ENCODE measurements at regions not wholly inside any gene's neighbourhood (a gene's known extent, or its start where the extent isn't known, plus 50 kb on each side); places are given as distances from the start of the nearest gene placed in this dataset.
"Not testable (repeated sequence)": the region's sequence is repeated elsewhere in the genome, so short reads cannot be mapped to it uniquely, and the experiment has no call there.

- DNase-seq (ENCODE audit: low read depth, low spot score) = no peak
These were observed 497.9 kb upstream of the MAGEB18 start for GRCh38 chrX:25640276-25640675.

- DNase-seq (ENCODE audit: low read depth, low spot score) = no peak
These were observed 492.0 kb upstream of the MAGEB18 start for GRCh38 chrX:25646156-25646555.

GRCh38 chrX:25648790-25649189 is 489.4 kb upstream of the MAGEB18 start:
- DNase-seq (ENCODE audit: low read depth, low spot score) = no peak

- DNase-seq (ENCODE audit: low read depth, low spot score) = peak; percentile 0
These were observed 487.8 kb upstream of the MAGEB18 start for GRCh38 chrX:25650216-25650820.

- no peak for DNase-seq (ENCODE audit: low read depth, low spot score)
These were observed 478.8 kb upstream of the MAGEB18 start for GRCh38 chrX:25659317-25659716.

- no peak for DNase-seq (ENCODE audit: low read depth, low spot score)
These were observed 474.4 kb upstream of the MAGEB18 start for GRCh38 chrX:25663701-25664100.

GRCh38 chrX:25665431-25665830 is 472.7 kb upstream of the MAGEB18 start:
- DNase-seq (ENCODE audit: low read depth, low spot score) = no peak

- DNase-seq (ENCODE audit: low read depth, low spot score) = no peak
These were observed 470.5 kb upstream of the MAGEB18 start for GRCh38 chrX:25667681-25668080.

GRCh38 chrX:25674776-25675175 is 463.4 kb upstream of the MAGEB18 start:
- no peak for DNase-seq (ENCODE audit: low read depth, low spot score)

- no peak for DNase-seq (ENCODE audit: low read depth, low spot score)
These were observed 436.3 kb upstream of the MAGEB18 start for GRCh38 chrX:25701876-25702275.

GRCh38 chrX:25717122-25717521 is 421.0 kb upstream of the MAGEB18 start:
- DNase-seq (ENCODE audit: low read depth, low spot score) = no peak

GRCh38 chrX:25721564-25721963 is 416.6 kb upstream of the MAGEB18 start:
- DNase-seq (ENCODE audit: low read depth, low spot score) = peak; percentile 26

- DNase-seq (ENCODE audit: low read depth, low spot score) = peak; percentile 30
These were observed 411.6 kb upstream of the MAGEB18 start for GRCh38 chrX:25726539-25726938.

GRCh38 chrX:25733148-25733547 is 405.0 kb upstream of the MAGEB18 start:
- DNase-seq (ENCODE audit: low read depth, low spot score) = peak; percentile 2

GRCh38 chrX:25737540-25737939 is 400.6 kb upstream of the MAGEB18 start:
- DNase-seq (ENCODE audit: low read depth, low spot score) = no peak

GRCh38 chrX:25742334-25742733 is 395.8 kb upstream of the MAGEB18 start:
- DNase-seq (ENCODE audit: low read depth, low spot score) = no peak

GRCh38 chrX:25754399-25754798 is 383.7 kb upstream of the MAGEB18 start:
- DNase-seq (ENCODE audit: low read depth, low spot score) = no peak

GRCh38 chrX:25755194-25755593 is 382.9 kb upstream of the MAGEB18 start:
- DNase-seq (ENCODE audit: low read depth, low spot score) = no peak

GRCh38 chrX:25762656-25763055 is 375.5 kb upstream of the MAGEB18 start:
- no peak for DNase-seq (ENCODE audit: low read depth, low spot score)

GRCh38 chrX:25771853-25772252 is 366.3 kb upstream of the MAGEB18 start:
- DNase-seq (ENCODE audit: low read depth, low spot score) = not testable (repeated sequence)

- not testable (repeated sequence) for DNase-seq (ENCODE audit: low read depth, low spot score)
These were observed 340.3 kb upstream of the MAGEB18 start for GRCh38 chrX:25797796-25798195.

- DNase-seq (ENCODE audit: low read depth, low spot score) = no peak
These were observed 332.4 kb upstream of the MAGEB18 start for GRCh38 chrX:25805744-25806143.

- DNase-seq (ENCODE audit: low read depth, low spot score) = no peak
These were observed 331.1 kb upstream of the MAGEB18 start for GRCh38 chrX:25807022-25807421.

GRCh38 chrX:25810202-25810601 is 327.9 kb upstream of the MAGEB18 start:
- peak; percentile 51 for DNase-seq (ENCODE audit: low read depth, low spot score)

All from astrocyte of the hippocampus (primary cell).